ENCODE measurements at regions not wholly inside any gene's neighbourhood (a gene's known extent, or its start where the extent isn't known, plus 50 kb on each side); places are given as distances from the start of the nearest gene placed in this dataset.

DNA sequence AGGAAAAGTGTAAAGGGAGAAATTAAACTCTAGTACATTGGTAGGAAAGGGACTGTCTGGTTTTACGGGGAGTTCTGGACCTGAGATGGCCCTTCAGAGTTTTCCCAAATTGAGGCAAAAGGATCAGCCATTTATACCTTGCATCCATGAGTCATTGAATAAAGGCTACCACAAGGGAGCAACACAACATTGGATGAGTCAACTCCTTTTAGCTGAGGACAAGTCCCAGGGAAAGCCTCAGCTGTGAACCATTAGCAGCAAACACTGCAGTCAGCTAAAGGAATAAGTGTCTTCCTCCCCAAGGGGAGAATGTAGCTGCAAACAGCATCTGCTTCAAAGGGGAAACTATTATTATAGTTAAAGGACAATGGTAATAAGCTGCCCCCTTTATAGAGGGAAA, 468.7 kb upstream of the ID4 start:
- H3K4me3 ChIP-seq (ENCODE audit: low read depth, low read length) = no peak overlapping the region
- TF ChIP-seq POLR2A (IDR thresholded peaks at IDR 0.05; ENCODE audit: extremely low read depth, insufficient read length) = no peak
- TF ChIP-seq, protein P1, sequence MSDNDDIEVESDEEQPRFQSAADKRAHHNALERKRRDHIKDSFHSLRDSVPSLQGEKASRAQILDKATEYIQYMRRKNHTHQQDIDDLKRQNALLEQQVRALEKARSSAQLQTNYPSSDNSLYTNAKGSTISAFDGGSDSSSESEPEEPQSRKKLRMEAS (IDR thresholded peaks at IDR 0.05; ENCODE audit: low read depth, low read length) = no peak
- TF ChIP-seq CTCF (IDR thresholded peaks at IDR 0.05; ENCODE audit: low read depth, low read length) = no peak
- TF ChIP-seq MYC (IDR thresholded peaks at IDR 0.05; ENCODE audit: low read depth, low read length) = no peak
- no peak for DNase-seq (ENCODE audit: low read depth)

- TF ChIP-seq MYC (IDR thresholded peaks at IDR 0.05; ENCODE audit: low read depth, low read length) (no peak), POLR2A (IDR thresholded peaks at IDR 0.05; ENCODE audit: extremely low read depth, insufficient read length) (no peak), CTCF (IDR thresholded peaks at IDR 0.05; ENCODE audit: low read depth, low read length) (no peak)
- TF ChIP-seq, protein P1 (IDR thresholded peaks at IDR 0.05; ENCODE audit: low read depth, low read length) = no peak
- no peak overlapping the region for H3K4me3 ChIP-seq (ENCODE audit: low read depth, low read length)
- no peak for DNase-seq (ENCODE audit: low read depth)
These were observed 467.4 kb upstream of the ID4 start for GRCh38 chr6:19369785-19370184.

GRCh38 chr6:19370831-19371230, 466.3 kb upstream of the ID4 start:
- DNase-seq (ENCODE audit: low read depth) = no peak
- H3K4me3 ChIP-seq (ENCODE audit: low read depth, low read length) = no peak overlapping the region
- no peak for TF ChIP-seq POLR2A (IDR thresholded peaks at IDR 0.05; ENCODE audit: extremely low read depth, insufficient read length)
- TF ChIP-seq MYC (IDR thresholded peaks at IDR 0.05; ENCODE audit: low read depth, low read length) = no peak
- TF ChIP-seq, protein P1 (IDR thresholded peaks at IDR 0.05; ENCODE audit: low read depth, low read length) = no peak
- TF ChIP-seq CTCF (IDR thresholded peaks at IDR 0.05; ENCODE audit: low read depth, low read length) = no peak

- no peak overlapping the region for H3K4me3 ChIP-seq (ENCODE audit: low read depth, low read length)
- TF ChIP-seq CTCF (IDR thresholded peaks at IDR 0.05; ENCODE audit: low read depth, low read length) (no peak), POLR2A (IDR thresholded peaks at IDR 0.05; ENCODE audit: extremely low read depth, insufficient read length) (no peak), MYC (IDR thresholded peaks at IDR 0.05; ENCODE audit: low read depth, low read length) (no peak)
- TF ChIP-seq, protein P1 (IDR thresholded peaks at IDR 0.05; ENCODE audit: low read depth, low read length) = no peak
- no peak for DNase-seq (ENCODE audit: low read depth)
These were observed 461.6 kb upstream of the ID4 start for GRCh38 chr6:19375613-19376012.

DNA sequence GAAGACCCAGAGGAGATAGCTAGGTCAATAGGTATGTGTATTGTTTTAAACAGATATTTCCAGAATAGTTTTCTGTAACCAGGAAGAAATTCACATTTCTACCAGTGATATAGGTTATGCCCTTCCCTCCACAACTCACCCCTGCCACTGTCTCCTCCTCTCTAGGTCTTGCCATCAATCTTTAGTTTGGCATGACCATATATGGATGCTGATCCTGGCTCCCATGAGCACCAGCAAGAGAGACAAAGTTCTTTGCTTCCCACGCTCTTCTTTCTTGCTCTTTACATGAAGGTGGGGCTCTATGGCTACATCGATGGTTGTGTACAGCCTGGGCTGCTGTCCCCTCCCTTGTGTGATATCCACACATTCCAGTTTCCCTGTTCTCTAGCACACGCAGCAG, 459.4 kb upstream of the ID4 start:
- no peak for TF ChIP-seq CTCF (IDR thresholded peaks at IDR 0.05; ENCODE audit: low read depth, low read length)
- no peak for TF ChIP-seq POLR2A (IDR thresholded peaks at IDR 0.05; ENCODE audit: extremely low read depth, insufficient read length)
- TF ChIP-seq, protein P1 (IDR thresholded peaks at IDR 0.05; ENCODE audit: low read depth, low read length) = no peak
- no peak for TF ChIP-seq MYC (IDR thresholded peaks at IDR 0.05; ENCODE audit: low read depth, low read length)
- no peak overlapping the region for H3K4me3 ChIP-seq (ENCODE audit: low read depth, low read length)

GRCh38 chr6:19380293-19380692, 456.9 kb upstream of the ID4 start:
- no peak for TF ChIP-seq POLR2A (IDR thresholded peaks at IDR 0.05; ENCODE audit: extremely low read depth, insufficient read length)
- TF ChIP-seq, protein P1 (IDR thresholded peaks at IDR 0.05; ENCODE audit: low read depth, low read length) = no peak
- TF ChIP-seq CTCF (IDR thresholded peaks at IDR 0.05; ENCODE audit: low read depth, low read length) = no peak
- TF ChIP-seq MYC (IDR thresholded peaks at IDR 0.05; ENCODE audit: low read depth, low read length) = no peak
- H3K4me3 ChIP-seq (ENCODE audit: low read depth, low read length) = no peak overlapping the region
- DNase-seq (ENCODE audit: low read depth) = no peak

More for the DNA sequence above, 459.4 kb upstream of the ID4 start:
- DNase-seq (ENCODE audit: low read depth) = no peak
